ENCODE measurements at regions not wholly inside any gene's neighbourhood (a gene's known extent, or its start where the extent isn't known, plus 50 kb on each side); places are given as distances from the start of the nearest gene placed in this dataset.

GRCh38 chr6:78484198-78485064 is 382.9 kb upstream of the IRAK1BP1 start:
- TF ChIP-seq CTCF (IDR thresholded peaks at IDR 0.05) (no peak), POLR2A (IDR thresholded peaks at IDR 0.05) (no peak), POLR2AphosphoS5 (IDR thresholded peaks at IDR 0.05; ENCODE audit: insufficient read depth in 1 of 2, low read depth in 1 of 2) (no peak)
